ENCODE measurements at regions not wholly inside any gene's neighbourhood (a gene's known extent, or its start where the extent isn't known, plus 50 kb on each side); places are given as distances from the start of the nearest gene placed in this dataset.

DNA sequence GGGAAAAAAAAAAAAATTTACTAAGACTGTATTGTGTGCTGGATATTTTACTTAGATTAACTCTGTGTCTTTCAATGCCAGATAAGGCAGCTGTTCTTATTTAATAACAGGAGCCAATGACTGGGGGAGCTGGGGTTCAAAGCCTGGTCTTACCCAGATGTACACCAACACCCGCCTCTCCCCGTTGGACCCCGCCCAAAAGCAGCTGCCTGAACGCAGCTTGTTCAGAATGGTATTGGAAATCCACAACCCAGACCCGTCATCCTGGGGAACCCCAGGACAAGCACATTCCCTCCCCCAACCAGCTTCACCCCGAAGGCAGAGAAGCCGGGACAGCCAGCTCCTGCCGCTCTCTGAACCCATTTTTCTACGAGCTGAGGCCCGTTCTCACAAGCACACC, 113.6 kb upstream of the TMPRSS2 start:
- Histone ChIP-seq H4K91ac (replicated peaks; ENCODE audit: insufficient read length, low read length) (no peak overlapping the region), H3K9ac (replicated peaks in 1 of 4; ENCODE audit: extremely low read depth in 1 of 4, low read depth in 3 of 4, low read length in 3 of 4) (no peak overlapping the region), H3K4ac (replicated peaks; ENCODE audit: insufficient read length, low read depth, low read length) (no peak overlapping the region), H2AFZ (ENCODE audit: low read length) (no peak overlapping the region), H2BK12ac (ENCODE audit: low read depth, low read length) (no peak overlapping the region), H2BK120ac (replicated peaks; ENCODE audit: low read depth, low read length) (no peak overlapping the region), H3K18ac (ENCODE audit: extremely low read depth, low read length) (no peak overlapping the region), H3K23ac (ENCODE audit: insufficient read length) (no peak overlapping the region), H3K14ac (ENCODE audit: insufficient read length) (no peak overlapping the region), H2BK20ac (ENCODE audit: low read length) (no peak overlapping the region), H3K56ac (replicated peaks; ENCODE audit: insufficient read length, low read depth, low read length) (no peak overlapping the region), H2BK15ac (ENCODE audit: low read length) (no peak overlapping the region), H4K5ac (ENCODE audit: insufficient read length, low read depth, low read length) (no peak overlapping the region), H3K9me3 (ENCODE audit: insufficient read depth in 2 of 2, low read depth in 1 of 2, low read length in 1 of 2) (no peaks in the 10 kb centered on the region), H3K4me3 (ENCODE audit: extremely low read depth in 1 of 4, insufficient read depth in 2 of 4, low read depth in 3 of 4, low read length in 4 of 4) (no peak overlapping the region), H3K36me3 (ENCODE audit: control insufficient read depth in 2 of 4, insufficient read depth in 4 of 4, low read length in 3 of 4) (no peaks in the 10 kb centered on the region), H3K27ac (ENCODE audit: low read depth, low read length) (no peak overlapping the region), H4K20me1 (replicated peaks in 1 of 2; ENCODE audit: control insufficient read depth in 1 of 2, insufficient read depth in 2 of 2, low read length in 2 of 2) (no peaks in the 10 kb centered on the region), H4K8ac (ENCODE audit: extremely low read depth, insufficient read depth, low read length) (no peak overlapping the region), H2BK5ac (ENCODE audit: low read depth, low read length) (no peak overlapping the region), H3K27me3 (replicated peaks in 1 of 4; ENCODE audit: control insufficient read depth in 3 of 4, extremely low read depth in 1 of 4, insufficient read depth in 3 of 4, low read length in 3 of 4) (no peaks in the 10 kb centered on the region), H3K23me2 (ENCODE audit: low read depth, low read length) (no peaks in the 10 kb centered on the region), H3K79me2 (ENCODE audit: control insufficient read depth in 1 of 2, insufficient read depth in 2 of 2, low read length in 2 of 2) (no peaks in the 10 kb centered on the region), H3K4me2 (ENCODE audit: insufficient read depth in 1 of 2, low read depth in 2 of 2, low read length in 2 of 2) (no peak overlapping the region), H3K79me1 (ENCODE audit: low read depth, low read length) (no peaks in the 10 kb centered on the region), H3K4me1 (replicated peaks in 1 of 4; ENCODE audit: control insufficient read depth in 3 of 4, insufficient read depth in 4 of 4, low read length in 3 of 4) (no peaks in the 10 kb centered on the region), H2AK5ac (ENCODE audit: low read depth, low read length) (no peak overlapping the region)
- CTCF ChIA-PET (ENCODE audit: partially characterized antibody): interaction anchor here (0.7 to 4.4 kb wide), 6 partner anchors 9 to 486 kb away, joined by 3 to 34 read pairs (median 3); no protein-coding TSS in a partner anchor
- WGBS, 2 experiments (ENCODE audit: extremely low coverage in 1 of 2, insufficient coverage in 1 of 2, insufficient read length in 1 of 2, insufficient replicate concordance in 2 of 2, low coverage in 1 of 2, low lambda C conversion rate in 2 of 2, missing lambda C conversion rate in 1 of 2): 94% methylated on average over 10 of the region's 10 CpGs; no CpG with 5 or more reads in 1 of the 2 experiments
- TF ChIP-seq SUZ12 (IDR thresholded peaks at IDR 0.05; ENCODE audit: low read length) (no peak), POLR2AphosphoS5 (IDR thresholded peaks at IDR 0.05; ENCODE audit: low read depth, low read length) (no peak), HDAC6 (IDR thresholded peaks at IDR 0.05; ENCODE audit: low read depth, low read length) (no peak), RNF2 (IDR thresholded peaks at IDR 0.05; ENCODE audit: borderline replicate concordance, low read depth, low read length, missing control alignments, poor library complexity, severe bottlenecking) (no peak), SIRT6 (IDR thresholded peaks at IDR 0.05; ENCODE audit: low read length) (no peak), CTBP2 (IDR thresholded peaks at IDR 0.05; ENCODE audit: borderline replicate concordance, insufficient read depth, insufficient read length, low read length) (no peak)
- FAIRE-seq: no peak
- POLR2A ChIA-PET (ENCODE audit: partially characterized antibody): interaction anchor here (0.7 to 1.7 kb wide), 3 partner anchors 17 to 138 kb away, joined by 3 to 4 read pairs (median 3); no protein-coding TSS in a partner anchor
- no peak for DNase-seq (ENCODE audit: low read depth in 1 of 2, low spot score in 2 of 2)

Measured in H1 (cell line).